Cardiac muscle cell (in vitro differentiated cells and primary cell): ENCODE measurements at regions not wholly inside any gene's neighbourhood (a gene's known extent, or its start where the extent isn't known, plus 50 kb on each side); places are given as distances from the start of the nearest gene placed in this dataset.

Experiments used
- DNase-seq, 2 donors: peaks; one replicate each; pipeline versions ENCODE4 v3.0.0 to v3.0.0-alpha.2; 2010 to 2017; ENCODE audit warnings: low read depth in 1 of 2, low spot score in 1 of 2
- H3K27ac ChIP-seq: fragments of 200-600 bp; sonication (generic); 2 replicates; pipeline ENCODE4 v1.5.1; 2016
- H3K27me3 ChIP-seq: fragments of 200-600 bp; sonication (generic); 2 replicates; pipeline ENCODE4 v1.6.0; 2016; ENCODE audit warnings: control low read depth
- H3K36me3 ChIP-seq: fragments of 200-600 bp; sonication (generic); 2 replicates; pipeline ENCODE4 v1.5.1; 2016; ENCODE audit warnings: control low read depth
- H3K4me1 ChIP-seq: fragments of 200-600 bp; sonication (generic); 2 replicates; pipeline ENCODE4 v1.8.1; 2017; ENCODE audit warnings: low read depth, mild to moderate bottlenecking, mixed run types
- H3K4me3 ChIP-seq: fragments of 200-600 bp; sonication (generic); 2 replicates; pipeline ENCODE4 v1.5.1; 2016; ENCODE audit warnings: mild to moderate bottlenecking
- H3K9me3 ChIP-seq: fragments of 200-600 bp; sonication (generic); 2 replicates; pipeline ENCODE4 v1.5.1; 2017; ENCODE audit warnings: low read depth, mild to moderate bottlenecking, control low read depth
- TF ChIP-seq, protein P1 (sequence below): IDR thresholded peaks from 2 replicates; pipeline ENCODE4 v1.5.1; 2012; ENCODE audit warnings: low read depth, mild to moderate bottlenecking, low read length

DNA sequence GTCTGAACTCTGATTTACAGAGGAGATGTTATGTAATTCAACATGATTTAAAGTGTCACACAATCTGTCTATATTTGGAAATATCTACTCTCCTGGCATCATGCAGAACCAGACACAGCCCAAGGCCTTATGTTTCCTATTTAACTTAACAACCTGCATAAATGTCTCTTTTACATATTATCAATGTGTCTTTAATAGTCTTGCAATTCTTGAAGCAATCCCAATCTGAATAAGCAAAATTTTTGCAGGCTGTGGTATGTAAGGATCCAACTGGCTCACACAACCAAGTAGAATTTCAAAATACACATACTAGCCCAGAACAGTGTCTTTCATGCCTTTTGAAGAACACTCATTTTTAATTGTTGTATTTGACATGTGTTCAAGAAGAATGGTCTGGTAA is 443.2 kb downstream of the MAFB start:
- Histone ChIP-seq H3K9me3 (no peaks in the 10 kb centered on the region), H3K36me3 (no peaks in the 10 kb centered on the region)
- DNase-seq = no peak

GRCh38 chr20:40244286-40244685 is 444.8 kb downstream of the MAFB start:
- DNase-seq = no peak

More for the DNA sequence above, 443.2 kb downstream of the MAFB start:
- H3K4me1 ChIP-seq = no peaks in the 10 kb centered on the region
- H3K27ac ChIP-seq = no peak overlapping the region
- H3K27me3 ChIP-seq = no peaks in the 10 kb centered on the region
- no peak overlapping the region for H3K4me3 ChIP-seq
- TF ChIP-seq, protein P1, sequence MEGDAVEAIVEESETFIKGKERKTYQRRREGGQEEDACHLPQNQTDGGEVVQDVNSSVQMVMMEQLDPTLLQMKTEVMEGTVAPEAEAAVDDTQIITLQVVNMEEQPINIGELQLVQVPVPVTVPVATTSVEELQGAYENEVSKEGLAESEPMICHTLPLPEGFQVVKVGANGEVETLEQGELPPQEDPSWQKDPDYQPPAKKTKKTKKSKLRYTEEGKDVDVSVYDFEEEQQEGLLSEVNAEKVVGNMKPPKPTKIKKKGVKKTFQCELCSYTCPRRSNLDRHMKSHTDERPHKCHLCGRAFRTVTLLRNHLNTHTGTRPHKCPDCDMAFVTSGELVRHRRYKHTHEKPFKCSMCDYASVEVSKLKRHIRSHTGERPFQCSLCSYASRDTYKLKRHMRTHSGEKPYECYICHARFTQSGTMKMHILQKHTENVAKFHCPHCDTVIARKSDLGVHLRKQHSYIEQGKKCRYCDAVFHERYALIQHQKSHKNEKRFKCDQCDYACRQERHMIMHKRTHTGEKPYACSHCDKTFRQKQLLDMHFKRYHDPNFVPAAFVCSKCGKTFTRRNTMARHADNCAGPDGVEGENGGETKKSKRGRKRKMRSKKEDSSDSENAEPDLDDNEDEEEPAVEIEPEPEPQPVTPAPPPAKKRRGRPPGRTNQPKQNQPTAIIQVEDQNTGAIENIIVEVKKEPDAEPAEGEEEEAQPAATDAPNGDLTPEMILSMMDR = no peak

GRCh38 chr20:40241596-40242343 is 447.3 kb downstream of the MAFB start:
- no peaks in the 10 kb centered on the region for H3K9me3 ChIP-seq
- no peak overlapping the region for H3K4me3 ChIP-seq
- no peaks in the 10 kb centered on the region for H3K4me1 ChIP-seq
- H3K36me3 ChIP-seq = no peaks in the 10 kb centered on the region
- TF ChIP-seq, protein P1 = no peak
- no peak for DNase-seq
- no peak overlapping the region for H3K27ac ChIP-seq
- H3K27me3 ChIP-seq = no peaks in the 10 kb centered on the region

More at GRCh38 chr20:40244286-40244685, 444.8 kb downstream of the MAFB start:
- Histone ChIP-seq H3K4me3 (no peak overlapping the region), H3K27ac (no peak overlapping the region), H3K4me1 (no peaks in the 10 kb centered on the region), H3K27me3 (no peaks in the 10 kb centered on the region), H3K9me3 (no peaks in the 10 kb centered on the region), H3K36me3 (no peaks in the 10 kb centered on the region)
- TF ChIP-seq, protein P1 = no peak

DNA sequence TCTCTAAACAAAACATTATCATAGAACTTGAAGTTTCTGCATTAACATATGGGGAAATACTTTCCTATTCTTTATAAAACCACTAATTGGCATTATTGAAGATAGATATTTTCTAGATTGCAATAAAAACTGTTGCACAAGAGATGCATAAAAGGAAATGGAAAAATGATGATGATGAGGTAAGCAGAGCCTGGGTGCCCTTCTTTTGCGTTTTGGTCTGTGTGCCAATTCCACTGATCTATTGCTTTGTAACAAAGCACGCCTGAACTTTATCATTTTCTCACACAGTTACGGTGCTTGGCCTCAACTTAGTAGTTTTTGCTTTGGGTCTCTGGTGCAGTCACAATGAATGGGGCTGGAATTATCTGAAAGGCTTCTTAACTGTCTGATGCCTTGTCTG is 450.5 kb downstream of the MAFB start:
- Histone ChIP-seq H3K4me1 (no peaks in the 10 kb centered on the region), H3K27ac (no peak overlapping the region), H3K36me3 (no peaks in the 10 kb centered on the region), H3K4me3 (no peak overlapping the region), H3K9me3 (no peaks in the 10 kb centered on the region), H3K27me3 (no peaks in the 10 kb centered on the region)
- TF ChIP-seq, protein P1 = no peak
- no peak for DNase-seq

- TF ChIP-seq, protein P1 = no peak
These were observed 454.4 kb downstream of the MAFB start for GRCh38 chr20:40234593-40234992.

More at GRCh38 chr20:40234593-40234992, 454.4 kb downstream of the MAFB start:
- Histone ChIP-seq H3K4me3 (no peak overlapping the region), H3K9me3 (no peaks in the 10 kb centered on the region), H3K27me3 (no peaks in the 10 kb centered on the region), H3K27ac (no peak overlapping the region), H3K4me1 (no peaks in the 10 kb centered on the region), H3K36me3 (no peaks in the 10 kb centered on the region)
- DNase-seq = no peak
